ENCODE measurements at regions not wholly inside any gene's neighbourhood (a gene's known extent, or its start where the extent isn't known, plus 50 kb on each side); places are given as distances from the start of the nearest gene placed in this dataset.
A peak's percentile ranks its signal among the peaks of the same experiment; 100 is the strongest.

GRCh38 chr2:74759986-74760385 is 73.9 kb upstream of the HK2 start:
- no peak for DNase-seq

DNA sequence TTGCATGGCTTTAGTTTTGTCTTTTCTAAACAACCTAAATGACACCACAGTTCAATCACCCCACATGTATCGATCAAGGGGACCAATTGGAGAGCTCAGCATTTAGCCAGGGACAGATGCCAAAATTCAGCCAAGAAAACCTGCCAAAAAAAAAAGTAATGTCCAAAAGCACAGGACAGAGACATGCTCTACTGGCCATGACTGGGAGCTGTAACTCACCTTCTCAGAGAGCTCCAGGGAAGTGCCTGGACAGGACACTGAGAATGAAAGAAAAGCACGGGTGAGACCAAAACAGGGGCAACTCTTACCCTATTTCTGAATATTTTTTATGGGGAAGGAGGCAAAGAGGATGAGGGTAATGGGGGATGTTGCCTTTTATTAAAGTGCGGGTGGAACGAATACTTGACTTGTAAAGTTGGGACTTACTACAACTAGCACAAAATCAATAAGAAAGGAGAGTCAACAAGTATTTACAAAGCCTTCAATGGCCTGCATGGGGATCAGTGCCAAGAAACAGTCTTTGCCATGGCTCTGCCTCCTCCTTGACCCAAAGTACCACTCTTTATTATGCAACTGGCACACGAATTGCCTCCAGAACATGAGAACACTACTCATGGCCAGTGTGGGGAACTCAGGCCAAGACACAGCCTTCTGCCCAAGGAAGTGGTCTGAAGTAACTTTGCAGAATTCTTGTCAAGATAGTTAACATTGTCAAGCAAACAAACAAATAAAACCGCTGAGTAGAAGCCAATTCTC is 72.9 kb upstream of the HK2 start:
- DNase-seq: peak in 13 of 56 donors; percentile 4 to 46 (median 17)

DNA sequence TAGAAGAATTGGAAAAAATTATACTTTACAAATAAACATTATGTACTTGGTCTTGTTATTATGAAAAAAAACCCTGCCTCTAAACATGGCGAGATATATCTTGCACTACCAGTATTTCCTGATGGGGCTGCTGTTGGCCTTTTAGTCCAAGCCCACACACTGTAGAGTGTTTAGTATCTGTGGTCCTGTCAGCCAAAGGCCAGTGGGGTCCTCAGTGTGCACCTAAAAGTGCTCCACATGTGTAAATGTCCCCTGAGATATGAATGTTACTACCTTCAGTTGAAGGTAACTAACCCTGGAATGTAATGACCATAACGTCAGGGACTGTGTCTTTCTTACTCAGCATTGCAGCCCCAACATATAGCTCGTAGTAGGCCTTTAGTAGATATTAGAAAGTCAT is 71.1 kb upstream of the HK2 start:
- DNase-seq: no peak

DNA sequence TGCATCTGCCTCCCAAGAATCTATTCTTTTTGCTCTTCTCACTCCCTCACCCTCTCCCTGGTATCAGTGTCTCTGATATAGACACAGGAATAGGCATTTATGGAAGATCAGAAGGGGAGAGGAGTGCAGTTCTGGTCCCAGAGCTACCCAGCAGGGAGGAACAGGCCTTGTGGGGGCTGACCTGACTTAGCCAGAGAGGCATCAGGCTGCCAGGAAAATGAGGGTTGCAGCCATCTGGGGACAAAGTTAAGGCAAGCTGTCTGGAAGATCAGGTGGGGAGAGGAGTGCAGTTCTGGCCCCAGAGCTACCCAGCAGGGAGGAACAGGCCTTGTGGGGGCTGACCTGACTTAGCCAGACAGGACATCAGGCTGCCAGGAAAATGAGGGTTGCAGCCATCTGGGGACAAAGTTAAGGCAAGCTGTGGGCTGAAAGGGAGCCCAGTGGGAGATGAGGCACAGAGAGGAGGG is 69.9 kb upstream of the HK2 start:
- peak in 5 of 56 donors; percentile 15 to 24 (median 18) for DNase-seq

DNA sequence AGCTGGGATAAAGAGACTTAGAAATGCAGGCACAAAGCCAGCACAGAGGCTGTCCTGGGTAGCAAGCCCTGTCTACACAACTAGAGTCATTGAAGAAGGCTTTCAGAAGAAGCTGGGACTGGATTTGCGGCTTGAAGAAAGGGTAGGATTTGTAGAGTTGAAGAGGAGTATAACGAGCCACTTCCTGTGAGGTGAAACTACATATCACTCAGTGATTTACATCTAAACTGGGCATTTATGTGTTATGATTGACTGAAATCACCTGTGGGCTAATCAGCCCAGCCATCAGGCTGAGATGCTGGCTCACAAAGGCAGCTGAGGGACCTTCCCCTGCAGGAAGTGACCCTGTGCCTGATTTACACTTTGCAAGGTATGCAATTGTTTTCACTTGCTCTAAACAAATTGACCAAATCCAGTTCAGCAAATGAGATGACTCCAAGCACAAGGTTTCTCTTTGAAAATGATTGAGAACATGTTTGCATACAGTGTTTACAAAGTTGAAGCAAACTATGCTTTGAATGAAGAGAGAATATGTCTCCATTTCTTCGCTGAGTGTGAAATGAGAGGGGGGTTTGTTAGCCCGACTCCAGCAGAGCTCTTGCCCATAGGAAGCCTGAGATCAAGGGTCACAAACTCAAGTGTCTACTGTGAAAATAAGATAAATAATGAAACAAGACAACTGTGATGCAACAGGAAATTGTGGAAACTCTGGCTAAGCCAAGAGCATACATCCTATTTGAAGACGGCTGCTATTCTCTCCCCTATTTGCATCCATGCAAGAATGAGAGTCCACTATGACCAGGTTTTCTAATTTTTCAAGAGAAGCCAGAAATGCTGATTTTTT is 69.3 kb upstream of the HK2 start:
- no peak for DNase-seq

DNA sequence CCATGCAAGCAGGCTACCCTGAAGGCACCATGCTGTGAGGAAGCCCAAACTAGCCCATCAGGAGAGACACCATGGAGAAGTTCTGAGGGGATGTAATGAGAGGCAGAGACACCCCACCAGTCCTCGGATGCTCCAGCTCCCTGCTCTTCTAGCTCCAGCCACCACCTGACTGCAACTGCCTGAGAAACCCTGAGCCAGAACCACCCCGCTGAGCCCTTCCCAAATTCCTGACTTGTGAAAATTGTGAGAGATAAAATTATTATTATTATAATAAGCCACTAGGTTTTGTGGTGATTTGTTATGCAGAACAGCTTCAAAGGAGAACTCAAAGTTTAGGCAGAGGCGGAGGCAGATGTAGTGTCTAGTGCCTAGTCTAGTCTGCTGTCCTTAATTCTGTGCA is 67.1 kb upstream of the HK2 start:
- DNase-seq: no peak

DNA sequence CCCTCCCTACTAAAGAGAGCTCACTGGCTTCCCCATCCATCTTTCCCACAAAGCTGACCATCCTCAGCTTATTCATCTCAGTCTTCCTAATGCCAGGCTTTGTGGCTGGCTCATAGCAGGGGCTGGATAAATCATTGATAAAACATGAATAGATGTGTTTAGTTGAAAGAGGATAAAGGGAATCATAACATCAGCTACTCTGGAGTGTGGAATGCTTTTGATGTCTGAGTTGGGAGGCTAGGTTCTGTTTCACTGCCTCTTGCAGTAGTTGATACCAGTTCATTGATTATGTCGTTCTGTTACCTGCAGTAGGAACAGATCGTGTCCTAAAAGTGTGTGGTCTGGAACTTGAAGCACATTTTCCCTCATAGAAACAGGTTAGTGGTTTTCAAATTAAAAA is 66.3 kb upstream of the HK2 start:
- DNase-seq: no peak

DNA sequence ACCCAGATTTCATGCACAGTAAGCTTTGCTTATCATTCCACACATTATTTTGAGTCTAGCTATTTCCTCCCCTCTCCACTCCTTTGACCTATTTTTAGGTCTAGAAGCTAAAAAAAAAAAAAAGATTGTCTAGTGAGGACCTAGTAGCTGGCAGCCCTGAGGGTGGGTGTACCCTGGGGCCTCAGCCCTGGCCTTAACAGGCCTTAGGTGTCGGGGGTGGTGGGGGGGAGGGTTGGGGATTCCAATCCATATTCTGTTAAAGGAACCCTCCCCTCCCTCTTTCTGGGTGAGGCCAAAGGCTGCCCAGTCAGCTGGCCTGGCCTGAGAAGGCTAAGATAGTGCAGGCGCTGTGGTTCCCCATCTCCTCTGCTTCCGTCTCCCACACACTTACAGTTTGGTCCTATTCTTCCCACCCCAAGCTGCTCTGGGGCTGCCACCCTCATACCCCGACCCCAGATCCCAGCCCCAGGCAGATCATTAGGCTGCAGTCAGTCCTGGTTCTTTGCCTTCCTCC is 65.5 kb upstream of the HK2 start:
- no peak for DNase-seq

DNA sequence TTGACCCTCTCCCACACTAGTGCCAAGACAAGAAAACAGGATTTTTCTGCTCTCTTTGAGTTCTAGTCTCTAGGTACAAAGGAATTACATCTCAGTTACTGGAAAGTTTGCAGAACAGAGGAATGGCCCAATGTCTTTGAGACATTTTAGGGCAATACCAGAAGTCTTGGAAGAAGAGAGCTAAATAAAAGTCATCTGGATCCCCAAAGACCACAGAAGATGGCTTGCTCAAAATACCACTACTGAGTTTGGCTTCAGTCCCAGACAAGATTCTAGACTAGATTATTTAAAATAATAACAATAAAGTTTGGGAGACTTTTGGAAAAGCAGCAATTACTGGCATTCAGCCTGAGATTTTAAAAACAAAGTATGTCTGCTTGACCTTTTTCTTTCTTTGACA is 61.9 kb upstream of the HK2 start:
- no peak for DNase-seq

GRCh38 chr2:74777161-74777900 is 56.6 kb upstream of the HK2 start:
- DNase-seq: no peak

DNA sequence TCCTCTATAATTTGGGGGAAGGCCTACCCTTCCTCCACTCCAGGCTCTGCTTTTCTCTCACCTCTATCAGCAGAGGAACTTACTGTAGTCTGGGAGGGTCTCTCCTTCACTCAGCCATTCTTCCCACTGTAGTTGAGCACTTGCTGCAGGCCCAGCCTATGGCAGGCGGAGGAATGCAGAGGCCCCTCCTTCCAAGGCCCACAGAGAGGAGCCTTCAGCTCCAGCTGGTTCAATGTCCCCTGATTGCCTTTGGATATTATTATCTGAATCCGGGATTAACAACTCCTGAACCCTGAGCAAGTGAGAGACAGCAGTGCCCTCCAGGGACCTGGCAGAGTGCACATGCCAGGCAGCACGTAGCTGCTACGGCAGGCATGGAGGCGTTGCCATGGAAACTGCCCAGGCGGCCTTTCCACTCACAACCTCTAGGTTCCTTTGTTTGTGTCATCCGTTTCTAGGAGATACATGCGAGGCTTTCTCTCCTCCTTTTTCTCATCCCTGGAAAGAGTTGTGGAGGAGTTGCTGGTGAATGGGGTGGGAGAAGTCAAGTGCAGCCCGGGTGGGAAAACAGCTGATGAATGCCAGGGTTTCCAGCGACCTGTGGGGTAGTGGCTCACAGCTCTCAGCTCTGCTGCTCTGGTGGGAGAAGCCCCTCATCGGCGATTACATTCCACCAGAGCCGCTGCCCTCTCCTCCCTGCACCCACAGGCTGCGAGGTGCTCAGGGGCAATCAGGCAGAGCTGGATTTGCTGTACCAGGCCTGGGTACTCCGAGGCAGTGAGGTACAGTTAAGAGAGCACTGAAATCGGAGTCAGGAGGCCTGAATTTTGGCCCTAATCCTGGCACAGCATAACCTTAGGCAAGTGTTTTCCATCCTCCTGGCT is 55.3 kb upstream of the HK2 start:
- peak in 5 of 56 donors; percentile 9 to 21 (median 18) for DNase-seq

GRCh38 chr2:74779265-74779558 is 54.7 kb upstream of the HK2 start:
- DNase-seq: no peak

DNA sequence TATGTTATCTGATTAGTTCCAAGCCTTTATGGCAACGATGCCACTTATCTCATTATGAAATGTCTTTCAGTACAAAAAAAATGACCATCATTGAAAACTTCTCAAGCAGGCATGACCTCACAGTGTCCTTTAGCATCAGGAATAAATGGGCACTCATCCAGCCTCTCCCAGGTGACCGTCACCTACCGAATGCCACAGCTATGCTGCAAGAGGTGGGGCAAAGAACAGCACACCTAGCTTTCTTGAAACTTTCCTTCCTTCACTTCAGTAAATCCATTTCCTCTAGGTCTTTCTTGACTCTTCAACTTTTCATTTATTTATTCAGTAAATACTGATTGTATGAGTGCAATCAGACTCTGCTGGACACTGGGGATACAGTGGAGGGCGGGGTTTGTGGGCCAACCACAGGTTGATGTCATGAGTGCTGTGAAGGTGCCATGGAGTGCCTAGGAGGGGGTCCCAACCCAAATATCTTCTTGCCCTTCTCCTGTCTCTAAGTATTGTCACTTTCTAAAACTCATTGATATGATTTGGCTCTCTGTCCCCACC is 54.3 kb upstream of the HK2 start:
- no peak for DNase-seq

Measured in nucleus accumbens (tissue), 56 donors.